Subcutaneous abdominal adipose tissue (tissue), 5 donors: ENCODE measurements at regions not wholly inside any gene's neighbourhood (a gene's known extent, or its start where the extent isn't known, plus 50 kb on each side); places are given as distances from the start of the nearest gene placed in this dataset.

Experiments used
- H3K27ac ChIP-seq: one replicate; pipeline ENCODE4 v1.7.0; 2013; ENCODE audit warnings: low read depth, mild to moderate bottlenecking, inconsistent platforms, low read length, moderate library complexity
- H3K27me3 ChIP-seq, 5 donors: one replicate each; pipeline ENCODE4 v1.7.0; 2013; ENCODE audit warnings: low read length in 5 of 5, inconsistent platforms in 1 of 5; ENCODE audit not compliant: control insufficient read depth in 5 of 5, insufficient read depth in 4 of 5
- H3K36me3 ChIP-seq, 5 donors: one replicate each; pipeline ENCODE4 v1.7.0; 2013; ENCODE audit warnings: low read length in 5 of 5; ENCODE audit not compliant: control insufficient read depth in 5 of 5, insufficient read depth in 5 of 5
- H3K4me1 ChIP-seq, 5 donors: one replicate each; pipeline ENCODE4 v1.7.0; 2013; ENCODE audit warnings: low read length in 5 of 5, mild to moderate bottlenecking in 3 of 5, moderate library complexity in 1 of 5; ENCODE audit not compliant: control insufficient read depth in 5 of 5, insufficient read depth in 5 of 5
- H3K4me3 ChIP-seq, 5 donors: one replicate each; pipeline ENCODE4 v1.7.0; 2013; ENCODE audit warnings: low read length in 5 of 5, low read depth in 1 of 5
- H3K9ac ChIP-seq, 5 donors: one replicate each; pipeline ENCODE4 v1.7.0; 2013; ENCODE audit warnings: low read length in 5 of 5, mild to moderate bottlenecking in 4 of 5, moderate library complexity in 3 of 5
- H3K9me3 ChIP-seq, 5 donors: one replicate each; pipeline ENCODE4 v1.7.0; 2013; ENCODE audit warnings: low read length in 5 of 5; ENCODE audit not compliant: control insufficient read depth in 5 of 5
- donor health status: healthy.
- donor health status: healthy.
- donor health status: healthy.
- donor health status: healthy.
- donor health status: healthy.

- peaks cover 0 to 2% (median 0%) of the 10 kb centered on the region in 5 donors for H3K9me3 ChIP-seq
- no peaks in the 10 kb centered on the region for H3K36me3 ChIP-seq
- no peaks in the 10 kb centered on the region for H3K4me1 ChIP-seq
- H3K27ac ChIP-seq, result no peak overlapping the region
- H3K9ac ChIP-seq, result no peak overlapping the region
- H3K4me3 ChIP-seq, result no peak overlapping the region
- no peaks in the 10 kb centered on the region for H3K27me3 ChIP-seq
Measured at GRCh38 chr4:61044837-61045236, 155.3 kb upstream of the ADGRL3 start.

GRCh38 chr4:61049018-61049417, 151.1 kb upstream of the ADGRL3 start:
- no peaks in the 10 kb centered on the region for H3K36me3 ChIP-seq
- H3K9ac ChIP-seq, result no peak overlapping the region
- no peaks in the 10 kb centered on the region for H3K9me3 ChIP-seq
- H3K27ac ChIP-seq, result no peak overlapping the region
- H3K4me1 ChIP-seq, result no peaks in the 10 kb centered on the region
- no peak overlapping the region for H3K4me3 ChIP-seq
- H3K27me3 ChIP-seq, result no peaks in the 10 kb centered on the region

- Histone ChIP-seq H3K27ac (no peak overlapping the region), H3K27me3 (no peaks in the 10 kb centered on the region), H3K9me3 (no peaks in the 10 kb centered on the region), H3K9ac (no peak overlapping the region), H3K4me1 (no peaks in the 10 kb centered on the region), H3K36me3 (no peaks in the 10 kb centered on the region), H3K4me3 (no peak overlapping the region)
Measured at GRCh38 chr4:61067381-61067780, 132.7 kb upstream of the ADGRL3 start.

- Histone ChIP-seq H3K36me3 (no peaks in the 10 kb centered on the region), H3K4me3 (no peak overlapping the region), H3K9ac (no peak overlapping the region), H3K27ac (no peak overlapping the region), H3K4me1 (no peaks in the 10 kb centered on the region), H3K27me3 (no peaks in the 10 kb centered on the region), H3K9me3 (no peaks in the 10 kb centered on the region)
Measured at GRCh38 chr4:61068060-61068459, 132.1 kb upstream of the ADGRL3 start.

- no peak overlapping the region for H3K4me3 ChIP-seq
- H3K4me1 ChIP-seq, result no peaks in the 10 kb centered on the region
- no peak overlapping the region for H3K9ac ChIP-seq
- no peaks in the 10 kb centered on the region for H3K36me3 ChIP-seq
- no peaks in the 10 kb centered on the region for H3K9me3 ChIP-seq
- no peaks in the 10 kb centered on the region for H3K27me3 ChIP-seq
- H3K27ac ChIP-seq, result no peak overlapping the region
Measured at GRCh38 chr4:61068745-61069144, 131.4 kb upstream of the ADGRL3 start.

- no peaks in the 10 kb centered on the region for H3K27me3 ChIP-seq
- H3K9ac ChIP-seq, result no peak overlapping the region
- H3K27ac ChIP-seq, result no peak overlapping the region
- no peak overlapping the region for H3K4me3 ChIP-seq
- H3K9me3 ChIP-seq, result peaks cover 0 to 3% (median 0%) of the 10 kb centered on the region in 5 donors
- no peaks in the 10 kb centered on the region for H3K36me3 ChIP-seq
- no peaks in the 10 kb centered on the region for H3K4me1 ChIP-seq
Measured at GRCh38 chr4:61070269-61070668, 129.9 kb upstream of the ADGRL3 start.

- no peak overlapping the region for H3K27ac ChIP-seq
- H3K36me3 ChIP-seq, result no peaks in the 10 kb centered on the region
- no peaks in the 10 kb centered on the region for H3K27me3 ChIP-seq
- H3K4me3 ChIP-seq, result no peak overlapping the region
- H3K9ac ChIP-seq, result no peak overlapping the region
- no peaks in the 10 kb centered on the region for H3K9me3 ChIP-seq
- H3K4me1 ChIP-seq, result no peaks in the 10 kb centered on the region
Measured at GRCh38 chr4:61079427-61079826, 120.7 kb upstream of the ADGRL3 start.

GRCh38 chr4:61079976-61080375, 120.2 kb upstream of the ADGRL3 start:
- no peak overlapping the region for H3K9ac ChIP-seq
- H3K27ac ChIP-seq, result no peak overlapping the region
- no peak overlapping the region for H3K4me3 ChIP-seq
- no peaks in the 10 kb centered on the region for H3K36me3 ChIP-seq
- H3K27me3 ChIP-seq, result no peaks in the 10 kb centered on the region
- H3K4me1 ChIP-seq, result no peaks in the 10 kb centered on the region
- no peaks in the 10 kb centered on the region for H3K9me3 ChIP-seq

- no peaks in the 10 kb centered on the region for H3K27me3 ChIP-seq
Measured at GRCh38 chr4:61085534-61085933, 114.6 kb upstream of the ADGRL3 start.

GRCh38 chr4:61086357-61086756, 113.8 kb upstream of the ADGRL3 start:
- no peak overlapping the region for H3K4me3 ChIP-seq
- no peak overlapping the region for H3K27ac ChIP-seq
- H3K4me1 ChIP-seq, result no peaks in the 10 kb centered on the region
- H3K9ac ChIP-seq, result no peak overlapping the region
- no peaks in the 10 kb centered on the region for H3K36me3 ChIP-seq
- no peaks in the 10 kb centered on the region for H3K27me3 ChIP-seq
- no peaks in the 10 kb centered on the region for H3K9me3 ChIP-seq

More at GRCh38 chr4:61085534-61085933, 114.6 kb upstream of the ADGRL3 start:
- no peaks in the 10 kb centered on the region for H3K36me3 ChIP-seq
- H3K9ac ChIP-seq, result no peak overlapping the region
- H3K4me1 ChIP-seq, result no peaks in the 10 kb centered on the region
- no peak overlapping the region for H3K4me3 ChIP-seq
- H3K9me3 ChIP-seq, result no peaks in the 10 kb centered on the region
- no peak overlapping the region for H3K27ac ChIP-seq

GRCh38 chr4:61086979-61087378, 113.1 kb upstream of the ADGRL3 start:
- H3K4me1 ChIP-seq, result no peaks in the 10 kb centered on the region
- no peak overlapping the region for H3K9ac ChIP-seq
- no peaks in the 10 kb centered on the region for H3K9me3 ChIP-seq
- H3K27ac ChIP-seq, result no peak overlapping the region
- H3K27me3 ChIP-seq, result no peaks in the 10 kb centered on the region
- no peak overlapping the region for H3K4me3 ChIP-seq
- no peaks in the 10 kb centered on the region for H3K36me3 ChIP-seq
